22Rv1 (cell line): ENCODE measurements at regions not wholly inside any gene's neighbourhood (a gene's known extent, or its start where the extent isn't known, plus 50 kb on each side); places are given as distances from the start of the nearest gene placed in this dataset.

Experiments used
- CTCF ChIP-seq: fragments of 450-650 bp; IDR thresholded peaks from 2 replicates; pipeline ENCODE4 v1.5.1; 2017; ENCODE audit warnings: mild to moderate bottlenecking
- ZFX ChIP-seq: fragments of 450-650 bp; IDR thresholded peaks from 2 replicates; pipeline ENCODE4 v1.6.1; 2017; ENCODE audit warnings: antibody characterized with exemption, borderline replicate concordance

GRCh38 chr3:101049532-101049931 lies 56.3 kb upstream of the ABI3BP start:
- TF ChIP-seq CTCF (no peak), ZFX (no peak)
